G401 (cell line): ENCODE measurements at regions not wholly inside any gene's neighbourhood (a gene's known extent, or its start where the extent isn't known, plus 50 kb on each side); places are given as distances from the start of the nearest gene placed in this dataset.
A peak's percentile ranks its signal among the peaks of the same experiment; 100 is the strongest.

Experiments
- DNase-seq: peaks from one replicate; pipeline ENCODE4 v3.0.0-alpha.2; 2015; ENCODE audit warnings: low spot score
- in situ Hi-C: cut with HindIII; loops from 2 replicates; pipeline ENCODE4 v1.10.0; 2016; ENCODE audit warnings: low sequenced_read_pairs, mixed read lengths

GRCh38 chr5:74028406-74028805 is 402.4 kb downstream of the ARHGEF28 start:
- in situ Hi-C loops = no loop called here
- DNase-seq = no peak

- no peak for DNase-seq
- in situ Hi-C loops = no loop called here
Observed at GRCh38 chr5:74027732-74028338, 401.8 kb downstream of the ARHGEF28 start.

GRCh38 chr5:74026310-74026709 is 400.3 kb downstream of the ARHGEF28 start:
- DNase-seq = no peak
- in situ Hi-C loops = no loop called here

GRCh38 chr5:74021126-74021525 is 395.1 kb downstream of the ARHGEF28 start:
- no peak for DNase-seq
- in situ Hi-C loops = no loop called here

GRCh38 chr5:74020503-74020902 is 394.5 kb downstream of the ARHGEF28 start:
- in situ Hi-C loops = no loop called here
- no peak for DNase-seq

GRCh38 chr5:74019923-74020322 is 393.9 kb downstream of the ARHGEF28 start:
- in situ Hi-C loops = no loop called here
- no peak for DNase-seq

- DNase-seq = peak; percentile 25
- in situ Hi-C loops = no loop called here
Observed at GRCh38 chr5:74017786-74018211, 391.8 kb downstream of the ARHGEF28 start.

GRCh38 chr5:74017112-74017511 is 391.1 kb downstream of the ARHGEF28 start:
- in situ Hi-C loops = no loop called here
- no peak for DNase-seq

- in situ Hi-C loops = no loop called here
- DNase-seq = no peak
Observed at GRCh38 chr5:74016373-74016772, 390.4 kb downstream of the ARHGEF28 start.

GRCh38 chr5:74015716-74016115 is 389.7 kb downstream of the ARHGEF28 start:
- in situ Hi-C loops = no loop called here
- DNase-seq = no peak

- in situ Hi-C loops = no loop called here
- DNase-seq = no peak
Observed at GRCh38 chr5:74013222-74013621, 387.2 kb downstream of the ARHGEF28 start.

GRCh38 chr5:74009502-74009901 is 383.5 kb downstream of the ARHGEF28 start:
- DNase-seq = no peak

GRCh38 chr5:74007193-74007592 is 381.2 kb downstream of the ARHGEF28 start:
- in situ Hi-C loops = no loop called here
- no peak for DNase-seq

More at GRCh38 chr5:74009502-74009901, 383.5 kb downstream of the ARHGEF28 start:
- in situ Hi-C loops = no loop called here

GRCh38 chr5:73999297-73999696 is 373.3 kb downstream of the ARHGEF28 start:
- in situ Hi-C loops = no loop called here

GRCh38 chr5:73998489-73998888 is 372.5 kb downstream of the ARHGEF28 start:
- DNase-seq = no peak
- in situ Hi-C loops = no loop called here

More at GRCh38 chr5:73999297-73999696, 373.3 kb downstream of the ARHGEF28 start:
- no peak for DNase-seq

GRCh38 chr5:73997960-73998359 is 372.0 kb downstream of the ARHGEF28 start:
- in situ Hi-C loops = no loop called here
- DNase-seq = no peak

GRCh38 chr5:73996151-73996755 is 370.3 kb downstream of the ARHGEF28 start:
- in situ Hi-C loops = no loop called here
- DNase-seq = no peak

GRCh38 chr5:73994963-73995362 is 369.0 kb downstream of the ARHGEF28 start:
- DNase-seq = no peak
- in situ Hi-C loops = no loop called here
